Endothelial cell of umbilical vein (primary cell): ENCODE measurements at regions not wholly inside any gene's neighbourhood (a gene's known extent, or its start where the extent isn't known, plus 50 kb on each side); places are given as distances from the start of the nearest gene placed in this dataset.

Experiments
- BruUV-seq: library from RNA; stranded (reverse); fragments of 400-500 nt; replicated peaks from 2 replicates; lab custom pipeline; 2021; lab: Mats Ljungman, UMichigan
- CTCF ChIA-PET: fragments of 300-600, 350-600 bp; sonication (Branson Sonifier 250); formaldehyde crosslinking; loops from one replicate; lab custom pipeline; 2021; ENCODE audit warnings: antibody characterized with exemption, inconsistent platforms; lab: Charles Lee
- POLR2A ChIA-PET: fragments of 300-600, 350-600 bp; sonication (Branson Sonifier 250); formaldehyde crosslinking; loops from one replicate; lab custom pipeline; 2021; ENCODE audit warnings: antibody characterized with exemption, inconsistent platforms; lab: Charles Lee
- DNase-seq: peaks from one replicate; pipeline ENCODE4 v3.0.0-alpha.2; 2011; ENCODE audit warnings: low read depth, low spot score
- FAIRE-seq: peaks from 2 replicates; lab custom pipeline; 2011; peaks lifted over from hg19 to GRCh38; lab: Jason Lieb, UNC
- H2AFZ ChIP-seq: 2 replicates; pipeline ENCODE4 v1.6.0; 2012; ENCODE audit warnings: low read depth, low read length, control low read depth, inconsistent platforms
- H3K27ac ChIP-seq: 2 replicates; pipeline ENCODE4 v1.5.1; 2011; ENCODE audit warnings: low read depth, mild to moderate bottlenecking, control low read depth, low read length, moderate library complexity; ENCODE audit not compliant: insufficient read depth
- H3K27me3 ChIP-seq, 2 experiments: 2 replicates each; pipeline versions ENCODE4 v1.6.0 to v1.6.1; 2011; ENCODE audit warnings: low read length in 2 of 2, mixed read lengths in 1 of 2; ENCODE audit not compliant: control insufficient read depth in 2 of 2, insufficient read depth in 2 of 2
- H3K36me3 ChIP-seq, 2 experiments: 2 replicates in 1 of 2; 3 replicates in 1 of 2; pipeline ENCODE4 v1.5.1; 2011; ENCODE audit warnings: low read length in 2 of 2, mild to moderate bottlenecking in 1 of 2, moderate library complexity in 1 of 2; ENCODE audit not compliant: control insufficient read depth in 2 of 2, insufficient read depth in 2 of 2; ENCODE audit errors: extremely low read depth in 1 of 2
- H3K4me1 ChIP-seq: 3 replicates; pipeline ENCODE4 v1.5.1; 2011; ENCODE audit warnings: mild to moderate bottlenecking, low read length; ENCODE audit not compliant: control insufficient read depth, insufficient read depth; ENCODE audit errors: extremely low read depth
- H3K4me2 ChIP-seq: 2 replicates; pipeline ENCODE4 v1.6.1; 2011; ENCODE audit warnings: low read length, control low read depth, mixed read lengths; ENCODE audit not compliant: insufficient read depth
- H3K4me3 ChIP-seq, 3 experiments: fragments of 200-600 bp in 1 of 3; sonication (generic), shearing (Covaris generic) in 1 of 3; replicated peaks in 1 of 3; 2 replicates each; pipeline ENCODE4 v1.5.1; 2011 to 2016; ENCODE audit warnings: control low read depth in 3 of 3, low read length in 3 of 3, mild to moderate bottlenecking in 2 of 3, inconsistent platforms in 1 of 3, low read depth in 1 of 3, moderate library complexity in 1 of 3; ENCODE audit not compliant: insufficient read depth in 1 of 3
- H3K79me2 ChIP-seq: 2 replicates; pipeline ENCODE4 v1.6.0; 2012; ENCODE audit warnings: low read length, inconsistent platforms; ENCODE audit not compliant: control insufficient read depth, insufficient read depth
- H3K9ac ChIP-seq: replicated peaks from 2 replicates; pipeline ENCODE3; 2011; ENCODE audit warnings: low read length, control low read depth; ENCODE audit not compliant: insufficient read depth; ENCODE audit errors: extremely low read depth
- H3K9me1 ChIP-seq: replicated peaks from 3 replicates; pipeline ENCODE4 v1.6.0; 2011; ENCODE audit warnings: mild to moderate bottlenecking, low read length; ENCODE audit not compliant: control insufficient read depth, insufficient read depth; ENCODE audit errors: extremely low read depth
- H3K9me3 ChIP-seq: replicated peaks from 2 replicates; pipeline ENCODE4 v1.5.1; 2012; ENCODE audit warnings: low read length, inconsistent platforms; ENCODE audit not compliant: control insufficient read depth, insufficient read depth
- H4K20me1 ChIP-seq: replicated peaks from 2 replicates; pipeline ENCODE3; 2011; ENCODE audit warnings: mild to moderate bottlenecking, low read length; ENCODE audit not compliant: control insufficient read depth, insufficient read depth; ENCODE audit errors: extremely low read depth
- CTCF ChIP-seq, 2 donors: IDR thresholded peaks; 1 replicate in 1 of 2; 2 replicates in 1 of 2; pipeline ENCODE4 v1.5.1; 2011; ENCODE audit warnings: low read length in 2 of 2, mild to moderate bottlenecking in 2 of 2, moderate library complexity in 2 of 2, control low read depth in 1 of 2, inconsistent platforms in 1 of 2, low read depth in 1 of 2; ENCODE audit not compliant: insufficient read depth in 1 of 2; ENCODE audit errors: extremely low read depth in 1 of 2
- EZH2 ChIP-seq: IDR thresholded peaks from 2 replicates; pipeline ENCODE4 v1.6.1; 2012; ENCODE audit warnings: borderline replicate concordance, low read depth, mild to moderate bottlenecking, moderate library complexity, low read length, inconsistent platforms; ENCODE audit not compliant: severe bottlenecking
- FOS ChIP-seq: IDR thresholded peaks from 2 replicates; pipeline ENCODE4 v1.6.1; 2011; ENCODE audit warnings: mild to moderate bottlenecking, low read length, moderate library complexity, borderline replicate concordance; ENCODE audit not compliant: insufficient read depth
- GATA2 ChIP-seq: IDR thresholded peaks from 2 replicates; pipeline ENCODE4 v1.7.0; 2011; ENCODE audit warnings: low read depth, mild to moderate bottlenecking, moderate library complexity, mixed read lengths, low read length; ENCODE audit not compliant: insufficient read length, insufficient read depth
- JUN ChIP-seq: IDR thresholded peaks from 2 replicates; pipeline ENCODE4 v1.6.1; 2011; ENCODE audit warnings: borderline replicate concordance, low read depth; ENCODE audit not compliant: insufficient read length, insufficient read depth
- MAX ChIP-seq: IDR thresholded peaks from 2 replicates; pipeline ENCODE4 v1.6.1; 2011; ENCODE audit not compliant: insufficient read depth, insufficient read length
- POLR2A ChIP-seq: IDR thresholded peaks from 2 replicates; pipeline ENCODE4 v1.6.1; 2012; ENCODE audit warnings: low read depth, mild to moderate bottlenecking, control low read depth, low read length
- dilution Hi-C: fragments of 300-500 bp; cut with MboI; formaldehyde crosslinking; loops from one replicate; pipeline ENCODE4 v1.15.0; 2019; ENCODE audit warnings: low sequenced_read_pairs; ENCODE audit not compliant: extremely low pct_ligation_motif_present
- intact Hi-C: fragments of 100-400 bp; cut with micrococcal nuclease; formaldehyde crosslinking; loops from one replicate; pipeline ENCODE4 v1.10.0; 2022

- Histone ChIP-seq H3K4me1 (no peaks in the 10 kb centered on the region), H3K4me3 (no peak overlapping the region), H3K27ac (no peak overlapping the region), H3K79me2 (no peaks in the 10 kb centered on the region), H3K9me3 (no peaks in the 10 kb centered on the region), H4K20me1 (no peaks in the 10 kb centered on the region), H3K36me3 (no peaks in the 10 kb centered on the region), H3K27me3 (no peaks in the 10 kb centered on the region), H2AFZ (no peak overlapping the region), H3K4me2 (no peak overlapping the region), H3K9me1 (peaks cover 2% of the 10 kb centered on the region), H3K9ac (no peak overlapping the region)
- FAIRE-seq (no peak), DNase-seq (no peak)
- ChIA-PET POLR2A (no interaction called here), CTCF (no interaction called here)
- intact Hi-C loops (no loop called here), dilution Hi-C loops (no loop called here)
- BruUV-seq, result no TSS peak
- no peak for TF ChIP-seq CTCF (IDR thresholded peaks at IDR 0.05; ENCODE audit: extremely low read depth in 1 of 2, insufficient read depth in 1 of 2, low read depth in 1 of 2, low read length in 2 of 2)
- no peak for TF ChIP-seq EZH2
- TF ChIP-seq JUN, result no peak
- no peak for TF ChIP-seq MAX
- TF ChIP-seq FOS, result no peak
- TF ChIP-seq GATA2, result no peak
- no peak for TF ChIP-seq POLR2A
These were observed 221.0 kb upstream of the CBLB start for GRCh38 chr3:106089806-106090205.
